BJ (cell line): ENCODE measurements at regions not wholly inside any gene's neighbourhood (a gene's known extent, or its start where the extent isn't known, plus 50 kb on each side); places are given as distances from the start of the nearest gene placed in this dataset.

Experiments used
- CTCF ChIA-PET: fragments of 350-600 bp; formaldehyde crosslinking; extraction: SDS; loops from one replicate; lab custom pipeline; 2021; ENCODE audit warnings: antibody characterized with exemption, inconsistent platforms; lab: Yijun Ruan, JAX
- POLR2A ChIA-PET: fragments of 300-600 bp; sonication (Branson Sonifier 250); formaldehyde crosslinking; extraction: SDS; loops from one replicate; lab custom pipeline; 2021; ENCODE audit warnings: antibody characterized with exemption; lab: Charles Lee
- DNase-seq: peaks from one replicate; pipeline ENCODE4 v3.0.0-alpha.2; 2011; ENCODE audit warnings: low read depth
- H3K27me3 ChIP-seq: 2 replicates; pipeline ENCODE4 v1.6.0; 2011; ENCODE audit warnings: low read length; ENCODE audit not compliant: control insufficient read depth, insufficient read depth
- H3K36me3 ChIP-seq: 2 replicates; pipeline ENCODE4 v1.5.1; 2011; ENCODE audit warnings: low read length; ENCODE audit not compliant: control insufficient read depth, insufficient read depth
- H3K4me3 ChIP-seq: 2 replicates; pipeline ENCODE4 v1.5.1; 2011; ENCODE audit warnings: low read depth, mild to moderate bottlenecking, control low read depth, low read length
- CTCF ChIP-seq: IDR thresholded peaks from 2 replicates; pipeline ENCODE4 v1.5.1; 2011; ENCODE audit warnings: low read depth, mild to moderate bottlenecking, control low read depth, inconsistent platforms, low read length, moderate library complexity; ENCODE audit not compliant: insufficient read depth

GRCh38 chr13:80141123-80141849, 199.6 kb downstream of the SPRY2 start:
- no peak overlapping the region for H3K4me3 ChIP-seq
- DNase-seq = no peak
- no peaks in the 10 kb centered on the region for H3K27me3 ChIP-seq
- no peak for TF ChIP-seq CTCF
- H3K36me3 ChIP-seq = no peaks in the 10 kb centered on the region
- ChIA-PET POLR2A (no interaction called here), CTCF (no interaction called here)

DNA sequence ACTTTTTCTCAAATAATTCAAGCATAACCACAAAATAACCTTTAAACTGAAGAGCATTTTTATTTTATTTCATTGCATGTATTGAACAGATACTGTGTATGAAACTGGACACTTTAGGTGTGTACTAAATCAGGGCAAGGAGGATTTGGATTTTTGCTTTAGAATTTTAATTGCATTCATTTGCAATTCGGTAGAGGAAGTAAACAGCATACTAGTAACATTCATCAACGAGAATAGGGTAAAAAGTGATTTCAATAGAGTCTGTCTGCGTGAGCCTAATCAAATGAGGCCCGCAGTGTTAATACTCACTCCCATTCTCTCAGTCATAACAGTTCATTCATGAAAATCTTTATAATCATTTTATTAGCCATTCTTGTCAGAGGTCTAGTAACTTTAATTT, 200.2 kb downstream of the SPRY2 start:
- ChIA-PET CTCF (interaction anchor here (0.6 kb wide), 1 partner anchor 10 kb away, joined by 3 read pairs; no protein-coding TSS in a partner anchor), POLR2A (no interaction called here)
- DNase-seq = no peak
- Histone ChIP-seq H3K27me3 (no peaks in the 10 kb centered on the region), H3K4me3 (no peak overlapping the region), H3K36me3 (no peaks in the 10 kb centered on the region)
- no peak for TF ChIP-seq CTCF

DNA sequence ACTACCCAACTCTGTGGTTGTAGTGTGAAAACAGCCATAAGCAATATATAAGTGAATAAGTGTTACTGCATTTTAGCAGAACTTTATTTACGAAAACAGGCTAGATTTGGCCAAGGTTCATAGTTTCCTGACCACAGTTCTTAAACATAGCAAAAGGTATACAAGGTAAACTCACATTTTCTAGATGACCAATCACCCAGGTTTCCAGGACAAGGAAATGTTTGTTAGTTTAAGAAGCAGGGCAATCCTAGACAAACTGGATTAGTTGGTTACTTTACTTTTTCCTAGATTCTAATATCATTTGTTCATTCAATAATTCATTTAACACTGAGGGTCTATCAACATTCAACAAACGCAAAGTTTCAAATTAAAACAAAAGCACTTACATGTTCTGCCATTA, 201.7 kb downstream of the SPRY2 start:
- no peak for DNase-seq
- POLR2A ChIA-PET = no interaction called here
- TF ChIP-seq CTCF = no peak
- CTCF ChIA-PET = no interaction called here
- H3K4me3 ChIP-seq = no peak overlapping the region
- H3K36me3 ChIP-seq = no peaks in the 10 kb centered on the region
- no peaks in the 10 kb centered on the region for H3K27me3 ChIP-seq

- Histone ChIP-seq H3K27me3 (no peaks in the 10 kb centered on the region), H3K4me3 (no peak overlapping the region), H3K36me3 (no peaks in the 10 kb centered on the region)
- ChIA-PET POLR2A (no interaction called here), CTCF (interaction anchor here (0.7 kb wide), 1 partner anchor 378 kb away, joined by 3 read pairs; no protein-coding TSS in a partner anchor)
- DNase-seq = no peak
- TF ChIP-seq CTCF = no peak
Observed at GRCh38 chr13:80137994-80138393, 202.9 kb downstream of the SPRY2 start.

DNA sequence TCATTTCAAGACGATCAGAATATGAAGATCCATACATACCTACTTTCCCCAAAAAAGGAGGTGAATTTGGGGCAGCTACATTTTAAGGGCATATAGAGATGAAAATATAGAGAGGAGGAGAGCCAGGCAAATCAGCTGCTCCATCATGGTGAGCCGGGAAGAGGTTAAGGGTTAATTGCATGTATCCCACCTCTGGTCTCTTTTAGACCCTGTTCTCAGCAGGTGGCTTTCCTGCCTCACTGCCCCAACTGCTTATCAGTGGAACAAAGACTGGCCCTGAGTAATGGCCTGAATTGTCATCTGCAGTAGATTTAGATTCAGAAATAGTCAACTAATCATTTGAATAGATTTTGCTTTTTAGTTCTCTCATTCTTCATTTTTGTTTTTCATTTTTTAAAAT, 206.6 kb downstream of the SPRY2 start:
- CTCF ChIA-PET = no interaction called here
- TF ChIP-seq CTCF = no peak
- POLR2A ChIA-PET = no interaction called here
- no peaks in the 10 kb centered on the region for H3K36me3 ChIP-seq
- H3K4me3 ChIP-seq = no peak overlapping the region
- DNase-seq = no peak
- H3K27me3 ChIP-seq = no peaks in the 10 kb centered on the region
